Liver (tissue), 3 donors: ENCODE measurements at regions not wholly inside any gene's neighbourhood (a gene's known extent, or its start where the extent isn't known, plus 50 kb on each side); places are given as distances from the start of the nearest gene placed in this dataset.
"Not testable (repeated sequence)": the region's sequence is repeated elsewhere in the genome, so short reads cannot be mapped to it uniquely, and the experiment has no call there.

Experiments used
- ATF3 ChIP-seq: IDR thresholded peaks from 2 replicates; pipeline ENCODE4 v1.6.1; 2016; ENCODE audit warnings: antibody characterized with exemption
- CTCF ChIP-seq: fragments of 150-350 bp; IDR thresholded peaks from 2 replicates; pipeline ENCODE4 v1.5.1; 2017; ENCODE audit warnings: improper control_type of control experiment, low read depth, low read length; ENCODE audit not compliant: missing input control
- JUND ChIP-seq, 2 donors: IDR thresholded peaks; 2 replicates each; pipeline ENCODE4 v1.6.1; 2016; ENCODE audit warnings: antibody characterized with exemption in 2 of 2
- RAD21 ChIP-seq, 2 donors: IDR thresholded peaks; 2 replicates each; pipeline ENCODE4 v1.6.1; 2016; ENCODE audit warnings: antibody characterized with exemption in 2 of 2, mild to moderate bottlenecking in 2 of 2
- REST ChIP-seq: IDR thresholded peaks from 2 replicates; pipeline ENCODE4 v1.6.1; 2016; ENCODE audit warnings: antibody characterized with exemption, mild to moderate bottlenecking
- SP1 ChIP-seq: IDR thresholded peaks from 2 replicates; pipeline ENCODE4 v1.6.1; 2018; ENCODE audit warnings: antibody characterized with exemption, mild to moderate bottlenecking
- YY1 ChIP-seq: IDR thresholded peaks from 2 replicates; pipeline ENCODE4 v1.6.1; 2016; ENCODE audit warnings: antibody characterized with exemption, mild to moderate bottlenecking
- TF ChIP-seq, protein P1 (sequence below): IDR thresholded peaks from 2 replicates; pipeline ENCODE4 v1.6.1; 2016; ENCODE audit warnings: antibody characterized with exemption
- donor health status: healthy.
- donor health status: healthy.

- not testable (repeated sequence) for TF ChIP-seq CTCF; ATF3; YY1; REST; JUND (IDR thresholded peaks at IDR 0.05)
- TF ChIP-seq RAD21 (IDR thresholded peaks at IDR 0.05): peak in 1 of 2 donors; percentile 16
- peak; percentile 21 for TF ChIP-seq SP1
- TF ChIP-seq, protein P1, sequence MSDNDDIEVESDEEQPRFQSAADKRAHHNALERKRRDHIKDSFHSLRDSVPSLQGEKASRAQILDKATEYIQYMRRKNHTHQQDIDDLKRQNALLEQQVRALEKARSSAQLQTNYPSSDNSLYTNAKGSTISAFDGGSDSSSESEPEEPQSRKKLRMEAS: not testable (repeated sequence)
Observed at GRCh38 chr9:89695979-89696378, 91.2 kb downstream of the GADD45G start.
